Activated naive CD4-positive, alpha-beta T cell treated with anti-CD3 and anti-CD28 coated beads, Interleukin-2, amount 50 U/mL, for 24 hours (primary cell): ENCODE measurements at regions not wholly inside any gene's neighbourhood (a gene's known extent, or its start where the extent isn't known, plus 50 kb on each side); places are given as distances from the start of the nearest gene placed in this dataset.

Experiments
- H3K27ac Mint-ChIP-seq: one replicate; pipeline ENCODE4 v1.8.0; 2021; ENCODE audit warnings: mild to moderate bottlenecking, mixed read lengths
- H3K27me3 Mint-ChIP-seq: one replicate; pipeline ENCODE4 v1.8.0; 2021; ENCODE audit warnings: mixed read lengths
- H3K36me3 Mint-ChIP-seq: one replicate; pipeline ENCODE4 v1.8.0; 2021; ENCODE audit warnings: mixed read lengths
- H3K4me1 Mint-ChIP-seq: one replicate; pipeline ENCODE4 v1.8.0; 2021; ENCODE audit warnings: mixed read lengths
- H3K4me3 Mint-ChIP-seq: one replicate; pipeline ENCODE4 v1.8.0; 2021; ENCODE audit warnings: mild to moderate bottlenecking, mixed read lengths
- H3K9me3 Mint-ChIP-seq: one replicate; pipeline ENCODE4 v1.8.0; 2021; ENCODE audit warnings: mixed read lengths

GRCh38 chr3:67723863-67724262 lies 69.5 kb upstream of the SUCLG2 start:
- Mint-ChIP-seq H3K27me3 (no peaks in the 10 kb centered on the region), H3K4me3 (no peak overlapping the region), H3K36me3 (peaks cover 9% of the 10 kb centered on the region), H3K27ac (no peak overlapping the region), H3K4me1 (peaks cover 18% of the 10 kb centered on the region), H3K9me3 (peaks cover 7% of the 10 kb centered on the region)

- Mint-ChIP-seq H3K27me3 (no peaks in the 10 kb centered on the region), H3K27ac (no peak overlapping the region), H3K4me1 (peaks cover 25% of the 10 kb centered on the region), H3K36me3 (peaks cover 9% of the 10 kb centered on the region), H3K9me3 (peaks cover 7% of the 10 kb centered on the region), H3K4me3 (no peak overlapping the region)
These were observed 64.9 kb upstream of the SUCLG2 start for GRCh38 chr3:67719333-67719732.

- H3K4me1 Mint-ChIP-seq = peaks cover 28% of the 10 kb centered on the region
- H3K4me3 Mint-ChIP-seq = no peak overlapping the region
- H3K27me3 Mint-ChIP-seq = no peaks in the 10 kb centered on the region
- H3K9me3 Mint-ChIP-seq = peaks cover 7% of the 10 kb centered on the region
- peaks cover 5% of the 10 kb centered on the region for H3K36me3 Mint-ChIP-seq
- H3K27ac Mint-ChIP-seq = peak overlapping the region; percentile 14
These were observed 61.6 kb upstream of the SUCLG2 start for GRCh38 chr3:67715971-67716370.

- Mint-ChIP-seq H3K4me3 (no peak overlapping the region), H3K27me3 (no peaks in the 10 kb centered on the region), H3K9me3 (no peaks in the 10 kb centered on the region), H3K4me1 (peaks cover 27% of the 10 kb centered on the region), H3K36me3 (peaks cover 1% of the 10 kb centered on the region), H3K27ac (no peak overlapping the region)
These were observed 59.5 kb upstream of the SUCLG2 start for GRCh38 chr3:67713764-67714469.

- Mint-ChIP-seq H3K27me3 (no peaks in the 10 kb centered on the region), H3K36me3 (no peaks in the 10 kb centered on the region), H3K4me1 (peaks cover 24% of the 10 kb centered on the region), H3K4me3 (no peak overlapping the region), H3K9me3 (no peaks in the 10 kb centered on the region), H3K27ac (no peak overlapping the region)
These were observed 57.8 kb upstream of the SUCLG2 start for GRCh38 chr3:67712259-67712658.

GRCh38 chr3:67710396-67710795 lies 56.0 kb upstream of the SUCLG2 start:
- H3K4me3 Mint-ChIP-seq = no peak overlapping the region

GRCh38 chr3:67706934-67707333 lies 52.5 kb upstream of the SUCLG2 start:
- Mint-ChIP-seq H3K27me3 (no peaks in the 10 kb centered on the region), H3K36me3 (no peaks in the 10 kb centered on the region), H3K4me1 (peaks cover 15% of the 10 kb centered on the region), H3K9me3 (no peaks in the 10 kb centered on the region), H3K4me3 (no peak overlapping the region), H3K27ac (no peak overlapping the region)

More at GRCh38 chr3:67710396-67710795, 56.0 kb upstream of the SUCLG2 start:
- no peaks in the 10 kb centered on the region for H3K27me3 Mint-ChIP-seq
- H3K27ac Mint-ChIP-seq = no peak overlapping the region
- H3K9me3 Mint-ChIP-seq = no peaks in the 10 kb centered on the region
- peaks cover 25% of the 10 kb centered on the region for H3K4me1 Mint-ChIP-seq
- no peaks in the 10 kb centered on the region for H3K36me3 Mint-ChIP-seq

GRCh38 chr3:67704322-67704721 lies 49.9 kb upstream of the SUCLG2 start:
- no peak overlapping the region for H3K27ac Mint-ChIP-seq
- H3K4me1 Mint-ChIP-seq = peaks cover 15% of the 10 kb centered on the region
- no peaks in the 10 kb centered on the region for H3K27me3 Mint-ChIP-seq
- no peak overlapping the region for H3K4me3 Mint-ChIP-seq
- no peaks in the 10 kb centered on the region for H3K9me3 Mint-ChIP-seq
- no peaks in the 10 kb centered on the region for H3K36me3 Mint-ChIP-seq
